ENCODE measurements at regions not wholly inside any gene's neighbourhood (a gene's known extent, or its start where the extent isn't known, plus 50 kb on each side); places are given as distances from the start of the nearest gene placed in this dataset.

GRCh38 chr1:47707503-47707902 lies 269.7 kb downstream of the FOXD2 start:
- DNase-seq (ENCODE audit: low read depth), result no peak
- no peak overlapping the region for H3K4me3 ChIP-seq (replicated peaks; ENCODE audit: low read depth, low read length)
- no peak for TF ChIP-seq CTCF (IDR thresholded peaks at IDR 0.05; ENCODE audit: low read length, missing control alignments)

DNA sequence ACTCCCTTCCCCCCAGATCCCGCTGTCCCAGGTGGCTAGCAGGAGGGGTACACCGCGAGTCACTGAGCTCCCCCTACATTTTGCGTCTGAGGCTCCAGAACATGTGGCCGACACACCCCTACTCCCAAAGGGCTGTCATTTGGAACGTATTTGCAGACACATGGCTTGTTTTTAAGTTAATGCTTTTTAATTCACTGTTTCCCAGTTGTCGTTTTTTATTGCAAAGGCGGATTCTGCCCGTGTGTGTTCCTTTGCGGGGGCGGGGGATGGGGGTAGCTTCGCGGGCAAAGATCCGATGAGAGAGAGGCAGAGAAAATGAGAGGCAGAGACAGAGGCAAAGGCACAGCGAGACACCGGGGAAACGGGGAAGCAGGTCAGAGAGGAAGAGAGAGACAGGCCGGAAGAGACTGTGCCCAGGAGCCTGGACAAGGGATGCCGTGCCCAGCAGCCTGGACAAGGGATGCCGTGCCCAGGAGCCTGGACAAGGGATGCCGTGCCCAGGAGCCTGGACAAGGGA lies 270.2 kb downstream of the FOXD2 start:
- DNase-seq (ENCODE audit: low read depth), result no peak
- no peak for TF ChIP-seq CTCF (IDR thresholded peaks at IDR 0.05; ENCODE audit: low read length, missing control alignments)
- H3K4me3 ChIP-seq (replicated peaks; ENCODE audit: low read depth, low read length), result no peak overlapping the region

GRCh38 chr1:47708658-47709018 lies 270.8 kb downstream of the FOXD2 start:
- DNase-seq (ENCODE audit: low read depth), result no peak
- TF ChIP-seq CTCF (IDR thresholded peaks at IDR 0.05; ENCODE audit: low read length, missing control alignments), result no peak
- no peak overlapping the region for H3K4me3 ChIP-seq (replicated peaks; ENCODE audit: low read depth, low read length)

DNA sequence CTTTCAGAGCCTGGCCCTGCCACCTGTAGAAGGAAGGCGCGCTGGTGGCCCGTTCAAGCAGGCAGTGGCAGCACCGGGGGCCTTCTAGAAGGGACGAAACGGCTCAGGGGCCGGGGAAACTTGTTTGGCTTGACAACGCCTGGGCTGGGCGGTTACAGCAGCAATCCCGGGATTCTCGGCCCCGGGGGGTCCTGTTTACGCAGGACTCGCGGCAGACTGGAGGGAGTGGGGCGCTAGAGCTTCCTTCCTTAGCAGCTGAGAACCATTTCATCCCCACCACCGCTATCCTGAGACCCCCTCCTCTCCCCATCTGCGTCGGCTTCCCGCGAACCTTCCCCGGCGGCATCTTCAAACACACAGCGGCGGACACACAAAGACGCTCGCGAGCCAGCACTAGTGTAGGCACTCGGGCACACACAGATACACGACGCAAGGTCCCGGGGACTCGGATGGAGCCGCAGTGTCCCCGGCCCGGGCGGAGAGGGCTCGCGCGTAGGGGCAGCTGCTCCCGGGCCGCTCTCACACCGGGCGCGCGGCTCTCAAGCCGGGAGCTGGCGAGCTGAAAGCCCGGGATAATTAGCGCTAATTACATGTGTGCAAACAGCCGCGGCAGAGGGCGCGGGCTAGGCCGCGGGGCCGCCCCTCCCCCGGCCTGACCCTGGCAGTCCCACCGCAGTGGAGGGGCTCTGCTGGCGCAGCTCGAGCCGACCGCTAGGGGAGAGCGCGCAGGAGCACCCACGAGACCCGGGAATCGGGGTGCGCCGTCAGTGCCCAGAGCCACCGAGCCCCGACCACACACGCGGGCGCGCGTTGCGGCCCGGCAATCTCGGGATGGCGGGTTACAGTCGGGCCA lies 271.4 kb downstream of the FOXD2 start:
- H3K4me3 ChIP-seq (replicated peaks; ENCODE audit: low read depth, low read length), result peak overlapping the region; percentile 25
- TF ChIP-seq CTCF (IDR thresholded peaks at IDR 0.05; ENCODE audit: low read length, missing control alignments), result peak; percentile 13
- no peak for DNase-seq (ENCODE audit: low read depth)

DNA sequence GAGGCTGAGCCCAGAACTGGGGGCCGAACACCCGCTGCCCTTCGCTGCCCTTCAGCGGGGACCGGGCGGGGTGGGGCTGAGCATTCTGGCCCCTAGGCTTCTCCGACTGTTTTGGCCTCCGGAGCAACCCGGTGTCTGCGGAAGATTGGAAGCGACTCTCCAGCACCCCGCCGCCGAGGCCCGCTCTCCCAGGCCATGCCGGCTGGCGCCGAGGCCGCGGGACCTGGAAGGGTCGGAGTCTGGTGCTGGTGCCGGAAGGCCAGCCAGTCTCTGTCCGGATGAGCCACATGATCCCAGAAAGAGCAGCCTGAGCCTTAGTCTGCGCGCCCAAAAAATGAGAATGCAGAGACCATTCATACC lies 272.0 kb downstream of the FOXD2 start:
- H3K4me3 ChIP-seq (replicated peaks; ENCODE audit: low read depth, low read length), result peak overlapping the region; percentile 25
- TF ChIP-seq CTCF (IDR thresholded peaks at IDR 0.05; ENCODE audit: low read length, missing control alignments), result no peak
- no peak for DNase-seq (ENCODE audit: low read depth)

- peak; percentile 72 for TF ChIP-seq CTCF (IDR thresholded peaks at IDR 0.05; ENCODE audit: low read length, missing control alignments)
- no peak overlapping the region for H3K4me3 ChIP-seq (replicated peaks; ENCODE audit: low read depth, low read length)
- DNase-seq (ENCODE audit: low read depth), result peak; percentile 61
These were observed 272.7 kb downstream of the FOXD2 start for GRCh38 chr1:47710329-47711071.

Data from fibroblast of pulmonary artery (primary cell).